Esophagus squamous epithelium (tissue), 4 donors: ENCODE measurements at regions not wholly inside any gene's neighbourhood (a gene's known extent, or its start where the extent isn't known, plus 50 kb on each side); places are given as distances from the start of the nearest gene placed in this dataset.

Source experiments
- POLR2A ChIP-seq, 4 donors: fragments of 450-650 bp; IDR thresholded peaks; one replicate each; pipeline ENCODE4 v1.6.1; 2017; ENCODE audit warnings: antibody characterized with exemption in 4 of 4, mild to moderate bottlenecking in 4 of 4, moderate library complexity in 3 of 4
- TF ChIP-seq, protein P1 (sequence below), 6 experiments: fragments of 450-650 bp in 4 of 6; fragments of 200-600 bp in 2 of 6; sonication (generic) in 2 of 6; IDR thresholded peaks; one replicate each; pipeline ENCODE4 v1.5.1; 2016 to 2019; ENCODE audit warnings: antibody characterized with exemption in 6 of 6, mild to moderate bottlenecking in 4 of 6, moderate library complexity in 4 of 6

- TF ChIP-seq, protein P1, sequence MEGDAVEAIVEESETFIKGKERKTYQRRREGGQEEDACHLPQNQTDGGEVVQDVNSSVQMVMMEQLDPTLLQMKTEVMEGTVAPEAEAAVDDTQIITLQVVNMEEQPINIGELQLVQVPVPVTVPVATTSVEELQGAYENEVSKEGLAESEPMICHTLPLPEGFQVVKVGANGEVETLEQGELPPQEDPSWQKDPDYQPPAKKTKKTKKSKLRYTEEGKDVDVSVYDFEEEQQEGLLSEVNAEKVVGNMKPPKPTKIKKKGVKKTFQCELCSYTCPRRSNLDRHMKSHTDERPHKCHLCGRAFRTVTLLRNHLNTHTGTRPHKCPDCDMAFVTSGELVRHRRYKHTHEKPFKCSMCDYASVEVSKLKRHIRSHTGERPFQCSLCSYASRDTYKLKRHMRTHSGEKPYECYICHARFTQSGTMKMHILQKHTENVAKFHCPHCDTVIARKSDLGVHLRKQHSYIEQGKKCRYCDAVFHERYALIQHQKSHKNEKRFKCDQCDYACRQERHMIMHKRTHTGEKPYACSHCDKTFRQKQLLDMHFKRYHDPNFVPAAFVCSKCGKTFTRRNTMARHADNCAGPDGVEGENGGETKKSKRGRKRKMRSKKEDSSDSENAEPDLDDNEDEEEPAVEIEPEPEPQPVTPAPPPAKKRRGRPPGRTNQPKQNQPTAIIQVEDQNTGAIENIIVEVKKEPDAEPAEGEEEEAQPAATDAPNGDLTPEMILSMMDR (IDR thresholded peaks at IDR 0.05), result no peak
- TF ChIP-seq POLR2A (IDR thresholded peaks at IDR 0.05), result no peak
These were observed 287.4 kb downstream of the UACA start for GRCh38 chr15:70475921-70476320.
